HepG2 (cell line): ENCODE measurements at regions not wholly inside any gene's neighbourhood (a gene's known extent, or its start where the extent isn't known, plus 50 kb on each side); places are given as distances from the start of the nearest gene placed in this dataset.

Experiments used
- ATAC-seq: fragments of 200-7000 bp; cut with Tn5 transposase; 3 replicates; pipeline ENCODE4 v1.9.1; 2020; ENCODE audit warnings: mild to moderate bottlenecking, moderate library complexity
- BruUV-seq: library from RNA; stranded (reverse); fragments of 400-500 nt; replicated peaks from 2 replicates; lab custom pipeline; 2021; lab: Mats Ljungman, UMichigan
- CTCF ChIA-PET: fragments of 300-600 bp; formaldehyde crosslinking; extraction: SDS; loops from one replicate; lab custom pipeline; 2021; ENCODE audit warnings: low total read pairs, inconsistent platforms, low intra/inter-chr PET ratio; lab: Yijun Ruan, JAX
- POLR2A ChIA-PET: fragments of 350-600 bp; sonication (Branson Sonifier 250); formaldehyde crosslinking; loops from one replicate; lab custom pipeline; 2020; ENCODE audit warnings: antibody characterized with exemption, inconsistent platforms; lab: Yijun Ruan, JAX
- DNase-seq: peaks from one replicate; pipeline ENCODE4 v3.0.0-alpha.2; 2015; ENCODE audit warnings: low spot score
- FAIRE-seq: peaks from 3 replicates; lab custom pipeline; 2011; peaks lifted over from hg19 to GRCh38; lab: Jason Lieb, UNC
- H2AFZ ChIP-seq: one replicate; pipeline ENCODE4 v1.6.1; 2011; ENCODE audit warnings: low read length, inconsistent platforms
- H3K27ac ChIP-seq: fragments of 300-600 bp; 3 replicates; pipeline ENCODE4 v1.8.0; 2011; ENCODE audit warnings: mixed run types, mild to moderate bottlenecking, mixed read lengths, low read length, inconsistent platforms; ENCODE audit not compliant: insufficient read depth; ENCODE audit errors: extremely low read length
- H3K27me3 ChIP-seq, 2 experiments: fragments of 200-600 bp in 1 of 2; 2 replicates in 1 of 2; 3 replicates in 1 of 2; pipeline versions ENCODE4 v1.6.0 to v1.8.0; 2011; ENCODE audit warnings: low read length in 2 of 2, mild to moderate bottlenecking in 2 of 2, moderate library complexity in 2 of 2, inconsistent platforms in 1 of 2; ENCODE audit not compliant: insufficient read depth in 2 of 2, control insufficient read depth in 1 of 2
- H3K36me3 ChIP-seq, 2 experiments: fragments of 200-600 bp in 1 of 2; replicated peaks in 1 of 2; 2 replicates in 1 of 2; 3 replicates in 1 of 2; pipeline versions ENCODE4 v1.5.1 to v1.8.0; 2011; ENCODE audit warnings: low read length in 2 of 2, inconsistent platforms in 1 of 2; ENCODE audit not compliant: insufficient read depth in 2 of 2, control insufficient read depth in 1 of 2
- H3K4me1 ChIP-seq: 2 replicates; pipeline ENCODE4 v1.5.1; 2012; ENCODE audit warnings: low read length, inconsistent platforms; ENCODE audit not compliant: insufficient read depth
- H3K4me2 ChIP-seq: 2 replicates; pipeline ENCODE4 v1.6.0; 2011; ENCODE audit warnings: low read depth, low read length, inconsistent platforms
- H3K4me3 ChIP-seq, 3 experiments: fragments of 200-600 bp in 1 of 3; sonication (generic), shearing (Covaris generic) in 1 of 3; replicated peaks in 1 of 3; 2 replicates each; pipeline ENCODE4 v1.5.1; 2011 to 2016; ENCODE audit warnings: low read length in 3 of 3, inconsistent platforms in 2 of 3, low read depth in 2 of 3, mild to moderate bottlenecking in 2 of 3, control low read depth in 1 of 3, mixed read lengths in 1 of 3; ENCODE audit not compliant: insufficient read depth in 1 of 3
- H3K79me2 ChIP-seq: one replicate; pipeline ENCODE4 v1.6.1; 2011; ENCODE audit warnings: low read length, inconsistent platforms; ENCODE audit not compliant: insufficient read depth
- H3K9ac ChIP-seq: 2 replicates; pipeline ENCODE4 v1.6.0; 2011; ENCODE audit warnings: mild to moderate bottlenecking, low read depth, low read length, inconsistent platforms; ENCODE audit not compliant: insufficient read depth
- H3K9me3 ChIP-seq: 2 replicates; pipeline ENCODE4 v1.5.1; 2012; ENCODE audit warnings: mild to moderate bottlenecking, low read length
- H4K20me1 ChIP-seq: 2 replicates; pipeline ENCODE4 v1.6.0; 2011; ENCODE audit warnings: inconsistent platforms, mild to moderate bottlenecking, low read length, moderate library complexity; ENCODE audit not compliant: insufficient read depth
- DR1 ChIP-seq: sonication (generic); formaldehyde crosslinking; IDR thresholded peaks from 2 replicates; pipeline ENCODE4 v1.8.0; 2021; ENCODE audit warnings: mild to moderate bottlenecking, missing genetic modification reagents, inconsistent platforms
- MAZ ChIP-seq, 2 experiments: sonication (generic) in 1 of 2; formaldehyde crosslinking in 1 of 2; IDR thresholded peaks; 2 replicates each; pipeline versions ENCODE4 v1.5.0 to v1.6.1; 2012 to 2020; ENCODE audit warnings: low read depth in 2 of 2, mild to moderate bottlenecking in 2 of 2, borderline replicate concordance in 1 of 2, improper control_type of control experiment in 1 of 2, low read length in 1 of 2, missing genetic modification reagents in 1 of 2, moderate library complexity in 1 of 2
- PAX8 ChIP-seq: sonication (generic); formaldehyde crosslinking; IDR thresholded peaks from 2 replicates; pipeline ENCODE4 v1.8.0; 2022; ENCODE audit warnings: mild to moderate bottlenecking, missing genetic modification reagents, borderline replicate concordance
- PLRG1 ChIP-seq: fragments of 450-650 bp; conservative IDR thresholded peaks from 2 replicates; pipeline ENCODE4 v1.6.1; 2016
- ZKSCAN8 ChIP-seq: IDR thresholded peaks from 2 replicates; pipeline ENCODE4 v1.6.1; 2016; ENCODE audit warnings: borderline replicate concordance, missing genetic modification reagents, missing compliant biosample characterization
- ZMYM3 ChIP-seq: sonication (generic); formaldehyde crosslinking; IDR thresholded peaks from 2 replicates; pipeline ENCODE4 v1.5.1; 2020; ENCODE audit warnings: mild to moderate bottlenecking, missing genetic modification reagents
- ZNF292 ChIP-seq: sonication (generic); formaldehyde crosslinking; IDR thresholded peaks from 2 replicates; pipeline ENCODE4 v1.8.1; 2022; ENCODE audit warnings: mild to moderate bottlenecking, low read depth, missing genetic modification reagents, borderline replicate concordance
- ZNF703 ChIP-seq: sonication (generic); formaldehyde crosslinking; IDR thresholded peaks from 2 replicates; pipeline ENCODE4 v1.5.1; 2020; ENCODE audit warnings: missing genetic modification reagents, mild to moderate bottlenecking, moderate library complexity, borderline replicate concordance
- WGBS: methylation state at CpG from one replicate; pipeline ENCODE4 v1.1.6; 2017; ENCODE audit warnings: low lambda C conversion rate; 5-methylcytosine and 5-hydroxymethylcytosine counted together
- in situ Hi-C: cut with HindIII; loops from 2 replicates; pipeline ENCODE4 v1.10.0; 2017; ENCODE audit warnings: low pct_unique_long_range_greater_than_20kb; ENCODE audit not compliant: extremely low pct_ligation_motif_present
- intact Hi-C: fragments of 100-400 bp; cut with micrococcal nuclease; formaldehyde crosslinking; loops from one replicate; pipeline ENCODE4 v1.10.0; 2022; ENCODE audit not compliant: unreplicated experiment
- TF ChIP-seq, protein P1 (sequence below): IDR thresholded peaks from 2 replicates; pipeline ENCODE4 v1.6.1; 2016; ENCODE audit warnings: low read depth, control low read depth
- TF ChIP-seq, protein P2 (sequence below): sonication (generic); formaldehyde crosslinking; IDR thresholded peaks from 2 replicates; pipeline ENCODE4 v1.8.0; 2022; ENCODE audit warnings: mild to moderate bottlenecking, missing genetic modification reagents, moderate library complexity
- TF ChIP-seq, protein P3 (sequence below): sonication (generic); formaldehyde crosslinking; IDR thresholded peaks from 2 replicates; pipeline ENCODE4 v1.8.0; 2022; ENCODE audit warnings: missing genetic modification reagents, mild to moderate bottlenecking, moderate library complexity, borderline replicate concordance
- TF ChIP-seq, protein P4 (sequence below): IDR thresholded peaks from 2 replicates; pipeline ENCODE4 v1.6.1; 2016; ENCODE audit warnings: mild to moderate bottlenecking, missing biosample characterization, missing genetic modification reagents
- TF ChIP-seq, protein P5 (sequence below): sonication (generic); formaldehyde crosslinking; IDR thresholded peaks from 2 replicates; pipeline ENCODE4 v1.4.0; 2020; ENCODE audit warnings: missing genetic modification reagents, borderline replicate concordance

DNA sequence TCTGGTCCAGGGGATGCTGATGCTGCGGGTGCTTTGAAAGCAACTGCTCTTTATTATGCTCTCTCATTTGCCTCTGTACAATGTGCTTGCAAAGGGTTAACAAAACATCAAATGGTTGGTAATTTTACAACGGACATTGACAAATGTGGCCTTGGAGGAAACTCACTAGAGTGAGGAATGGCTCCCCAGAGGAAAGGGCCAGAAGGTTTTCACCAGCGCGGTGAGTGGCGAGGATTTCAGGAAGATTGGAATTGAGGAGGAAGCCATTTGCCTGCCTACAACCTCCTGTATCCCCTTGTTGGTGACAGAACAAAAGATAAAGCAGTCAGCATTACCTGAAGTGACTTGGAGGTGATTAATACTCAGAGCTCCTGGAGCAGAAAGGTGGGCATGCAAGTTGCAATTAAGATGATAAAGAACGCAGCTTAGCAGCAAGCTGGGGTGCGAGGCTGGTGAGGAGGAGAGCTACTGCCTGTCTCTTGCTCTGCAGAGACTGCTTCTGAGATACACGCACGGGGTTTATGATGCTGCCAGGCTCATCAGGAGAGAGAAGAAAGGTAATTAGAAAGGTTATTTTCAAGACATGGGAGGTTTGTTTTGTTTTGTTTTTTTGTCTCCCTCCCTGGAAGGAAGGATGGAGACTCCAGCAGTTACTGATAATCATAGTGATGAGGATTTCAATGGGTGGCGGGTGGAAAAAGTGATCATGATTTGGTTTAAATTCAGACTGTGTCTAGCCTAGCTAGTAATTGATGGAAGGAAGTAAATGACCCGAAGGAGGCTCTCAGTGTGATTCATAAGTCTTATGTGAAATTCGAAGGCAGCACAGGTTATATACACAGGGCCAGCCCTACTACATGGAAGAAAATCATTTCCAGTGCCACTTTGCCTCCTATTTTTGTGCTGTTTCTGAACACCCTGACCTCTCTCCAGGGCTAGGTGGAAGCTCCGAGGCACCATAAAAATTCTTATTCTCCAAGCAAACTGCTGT lies 141.6 kb upstream of the DTNBP1 start:
- no peak overlapping the region for H3K4me2 ChIP-seq
- H3K27ac ChIP-seq: no peak overlapping the region
- no peak overlapping the region for H3K4me3 ChIP-seq
- no peaks in the 10 kb centered on the region for H3K79me2 ChIP-seq
- intact Hi-C loops: no loop called here
- no peaks in the 10 kb centered on the region for H3K36me3 ChIP-seq
- CTCF ChIA-PET: no interaction called here
- DNase-seq: no peak
- H3K9ac ChIP-seq: no peak overlapping the region
- no peaks in the 10 kb centered on the region for H4K20me1 ChIP-seq
- H3K9me3 ChIP-seq: no peaks in the 10 kb centered on the region
- H2AFZ ChIP-seq: no peak overlapping the region
- no peak for FAIRE-seq
- no peak for ATAC-seq
- WGBS: 41% methylated on average over 12 of the region's 13 CpGs
- in situ Hi-C loops: no loop called here
- H3K27me3 ChIP-seq: no peaks in the 10 kb centered on the region
- no TSS peak for BruUV-seq
- no peaks in the 10 kb centered on the region for H3K4me1 ChIP-seq
- POLR2A ChIA-PET: no interaction called here
- TF ChIP-seq ZNF292 (CRISPR knock-in tag): no peak
- TF ChIP-seq, protein P1, sequence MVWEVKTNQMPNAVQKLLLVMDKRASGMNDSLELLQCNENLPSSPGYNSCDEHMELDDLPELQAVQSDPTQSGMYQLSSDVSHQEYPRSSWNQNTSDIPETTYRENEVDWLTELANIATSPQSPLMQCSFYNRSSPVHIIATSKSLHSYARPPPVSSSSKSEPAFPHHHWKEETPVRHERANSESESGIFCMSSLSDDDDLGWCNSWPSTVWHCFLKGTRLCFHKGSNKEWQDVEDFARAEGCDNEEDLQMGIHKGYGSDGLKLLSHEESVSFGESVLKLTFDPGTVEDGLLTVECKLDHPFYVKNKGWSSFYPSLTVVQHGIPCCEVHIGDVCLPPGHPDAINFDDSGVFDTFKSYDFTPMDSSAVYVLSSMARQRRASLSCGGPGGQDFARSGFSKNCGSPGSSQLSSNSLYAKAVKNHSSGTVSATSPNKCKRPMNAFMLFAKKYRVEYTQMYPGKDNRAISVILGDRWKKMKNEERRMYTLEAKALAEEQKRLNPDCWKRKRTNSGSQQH (CRISPR knock-in tag): no peak
- no peak for TF ChIP-seq MAZ (IDR thresholded peaks at IDR 0.05; ENCODE audit: borderline replicate concordance, low read depth, low read length)
- no peak for TF ChIP-seq MAZ (CRISPR knock-in tag; IDR thresholded peaks at IDR 0.05; ENCODE audit: low read depth)
- TF ChIP-seq, protein P2, sequence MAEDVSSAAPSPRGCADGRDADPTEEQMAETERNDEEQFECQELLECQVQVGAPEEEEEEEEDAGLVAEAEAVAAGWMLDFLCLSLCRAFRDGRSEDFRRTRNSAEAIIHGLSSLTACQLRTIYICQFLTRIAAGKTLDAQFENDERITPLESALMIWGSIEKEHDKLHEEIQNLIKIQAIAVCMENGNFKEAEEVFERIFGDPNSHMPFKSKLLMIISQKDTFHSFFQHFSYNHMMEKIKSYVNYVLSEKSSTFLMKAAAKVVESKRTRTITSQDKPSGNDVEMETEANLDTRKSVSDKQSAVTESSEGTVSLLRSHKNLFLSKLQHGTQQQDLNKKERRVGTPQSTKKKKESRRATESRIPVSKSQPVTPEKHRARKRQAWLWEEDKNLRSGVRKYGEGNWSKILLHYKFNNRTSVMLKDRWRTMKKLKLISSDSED: no peak
- TF ChIP-seq PLRG1: no peak
- no peak for TF ChIP-seq PAX8 (CRISPR knock-in tag)
- TF ChIP-seq DR1 (CRISPR knock-in tag): no peak
- no peak for TF ChIP-seq ZMYM3
- TF ChIP-seq, protein P3, sequence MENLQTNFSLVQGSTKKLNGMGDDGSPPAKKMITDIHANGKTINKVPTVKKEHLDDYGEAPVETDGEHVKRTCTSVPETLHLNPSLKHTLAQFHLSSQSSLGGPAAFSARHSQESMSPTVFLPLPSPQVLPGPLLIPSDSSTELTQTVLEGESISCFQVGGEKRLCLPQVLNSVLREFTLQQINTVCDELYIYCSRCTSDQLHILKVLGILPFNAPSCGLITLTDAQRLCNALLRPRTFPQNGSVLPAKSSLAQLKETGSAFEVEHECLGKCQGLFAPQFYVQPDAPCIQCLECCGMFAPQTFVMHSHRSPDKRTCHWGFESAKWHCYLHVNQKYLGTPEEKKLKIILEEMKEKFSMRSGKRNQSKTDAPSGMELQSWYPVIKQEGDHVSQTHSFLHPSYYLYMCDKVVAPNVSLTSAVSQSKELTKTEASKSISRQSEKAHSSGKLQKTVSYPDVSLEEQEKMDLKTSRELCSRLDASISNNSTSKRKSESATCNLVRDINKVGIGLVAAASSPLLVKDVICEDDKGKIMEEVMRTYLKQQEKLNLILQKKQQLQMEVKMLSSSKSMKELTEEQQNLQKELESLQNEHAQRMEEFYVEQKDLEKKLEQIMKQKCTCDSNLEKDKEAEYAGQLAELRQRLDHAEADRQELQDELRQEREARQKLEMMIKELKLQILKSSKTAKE (CRISPR knock-in tag): no peak
- no peak for TF ChIP-seq ZNF703
- TF ChIP-seq, protein P4, sequence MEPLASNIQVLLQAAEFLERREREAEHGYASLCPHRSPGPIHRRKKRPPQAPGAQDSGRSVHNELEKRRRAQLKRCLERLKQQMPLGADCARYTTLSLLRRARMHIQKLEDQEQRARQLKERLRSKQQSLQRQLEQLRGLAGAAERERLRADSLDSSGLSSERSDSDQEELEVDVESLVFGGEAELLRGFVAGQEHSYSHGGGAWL (CRISPR knock-in tag): no peak
- TF ChIP-seq, protein P5, sequence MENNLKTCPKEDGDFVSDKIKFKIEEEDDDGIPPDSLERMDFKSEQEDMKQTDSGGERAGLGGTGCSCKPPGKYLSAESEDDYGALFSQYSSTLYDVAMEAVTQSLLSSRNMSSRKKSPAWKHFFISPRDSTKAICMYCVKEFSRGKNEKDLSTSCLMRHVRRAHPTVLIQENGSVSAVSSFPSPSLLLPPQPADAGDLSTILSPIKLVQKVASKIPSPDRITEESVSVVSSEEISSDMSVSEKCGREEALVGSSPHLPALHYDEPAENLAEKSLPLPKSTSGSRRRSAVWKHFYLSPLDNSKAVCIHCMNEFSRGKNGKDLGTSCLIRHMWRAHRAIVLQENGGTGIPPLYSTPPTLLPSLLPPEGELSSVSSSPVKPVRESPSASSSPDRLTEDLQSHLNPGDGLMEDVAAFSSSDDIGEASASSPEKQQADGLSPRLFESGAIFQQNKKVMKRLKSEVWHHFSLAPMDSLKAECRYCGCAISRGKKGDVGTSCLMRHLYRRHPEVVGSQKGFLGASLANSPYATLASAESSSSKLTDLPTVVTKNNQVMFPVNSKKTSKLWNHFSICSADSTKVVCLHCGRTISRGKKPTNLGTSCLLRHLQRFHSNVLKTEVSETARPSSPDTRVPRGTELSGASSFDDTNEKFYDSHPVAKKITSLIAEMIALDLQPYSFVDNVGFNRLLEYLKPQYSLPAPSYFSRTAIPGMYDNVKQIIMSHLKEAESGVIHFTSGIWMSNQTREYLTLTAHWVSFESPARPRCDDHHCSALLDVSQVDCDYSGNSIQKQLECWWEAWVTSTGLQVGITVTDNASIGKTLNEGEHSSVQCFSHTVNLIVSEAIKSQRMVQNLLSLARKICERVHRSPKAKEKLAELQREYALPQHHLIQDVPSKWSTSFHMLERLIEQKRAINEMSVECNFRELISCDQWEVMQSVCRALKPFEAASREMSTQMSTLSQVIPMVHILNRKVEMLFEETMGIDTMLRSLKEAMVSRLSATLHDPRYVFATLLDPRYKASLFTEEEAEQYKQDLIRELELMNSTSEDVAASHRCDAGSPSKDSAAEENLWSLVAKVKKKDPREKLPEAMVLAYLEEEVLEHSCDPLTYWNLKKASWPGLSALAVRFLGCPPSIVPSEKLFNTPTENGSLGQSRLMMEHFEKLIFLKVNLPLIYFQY: no peak
- TF ChIP-seq ZKSCAN8 (CRISPR knock-in tag): no peak
